ENCODE measurements at regions not wholly inside any gene's neighbourhood (a gene's known extent, or its start where the extent isn't known, plus 50 kb on each side); places are given as distances from the start of the nearest gene placed in this dataset.

DNA sequence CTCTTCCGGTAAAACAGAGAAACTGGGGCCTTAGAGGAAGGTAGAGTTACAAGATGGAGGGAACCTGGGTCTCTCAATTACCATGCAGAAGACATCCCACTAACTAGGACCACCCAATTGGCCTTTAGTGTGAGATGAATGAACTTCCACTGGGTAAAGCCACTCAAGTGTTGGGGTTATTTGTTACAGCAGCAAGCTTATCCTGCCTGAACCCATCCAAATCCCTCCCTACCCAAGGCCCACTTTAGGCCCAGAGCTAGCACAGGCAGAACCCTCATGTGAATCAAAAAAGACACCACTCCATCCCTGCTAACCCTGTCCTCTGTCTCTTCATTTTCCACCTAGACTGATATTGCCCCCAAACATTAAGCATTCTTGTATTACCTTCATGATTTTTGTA is 746.7 kb upstream of the TBX3 start:
- H3K9me3 ChIP-seq (ENCODE audit: low read length), result no peaks in the 10 kb centered on the region
- no peak overlapping the region for H3K4me2 ChIP-seq (ENCODE audit: low read length)
- H3K27me3 ChIP-seq (ENCODE audit: insufficient read depth, low read depth, low read length), result no peaks in the 10 kb centered on the region
- H3K79me2 ChIP-seq (replicated peaks; ENCODE audit: insufficient read depth, low read length), result no peaks in the 10 kb centered on the region
- no peak overlapping the region for H3K9ac ChIP-seq (ENCODE audit: low read length)
- H3K4me3 ChIP-seq (ENCODE audit: low read length), result no peak overlapping the region
- H3F3A ChIP-seq (ENCODE audit: insufficient read depth, low read length, poor library complexity, severe bottlenecking), result no peaks in the 10 kb centered on the region
- no peak overlapping the region for H2AFZ ChIP-seq (ENCODE audit: low read depth, low read length)
- H3K9me2 ChIP-seq (ENCODE audit: insufficient read depth, low read length), result no peaks in the 10 kb centered on the region
- H3K27ac ChIP-seq (ENCODE audit: low read length), result no peak overlapping the region
- no peaks in the 10 kb centered on the region for H3K36me3 ChIP-seq (ENCODE audit: insufficient read depth, low read length)
- no peaks in the 10 kb centered on the region for H4K20me1 ChIP-seq (ENCODE audit: insufficient read depth)
- TF ChIP-seq POLR2AphosphoS5 (IDR thresholded peaks at IDR 0.05) (no peak), REST (IDR thresholded peaks at IDR 0.05; ENCODE audit: borderline replicate concordance) (no peak), RAD21 (conservative IDR thresholded peaks at IDR 0.05) (no peak), MXI1 (conservative IDR thresholded peaks at IDR 0.05; ENCODE audit: poor library complexity, severe bottlenecking) (no peak), EP300 (conservative IDR thresholded peaks at IDR 0.05; ENCODE audit: poor library complexity, severe bottlenecking) (no peak), SMC3 (conservative IDR thresholded peaks at IDR 0.05; ENCODE audit: poor library complexity) (no peak)

DNA sequence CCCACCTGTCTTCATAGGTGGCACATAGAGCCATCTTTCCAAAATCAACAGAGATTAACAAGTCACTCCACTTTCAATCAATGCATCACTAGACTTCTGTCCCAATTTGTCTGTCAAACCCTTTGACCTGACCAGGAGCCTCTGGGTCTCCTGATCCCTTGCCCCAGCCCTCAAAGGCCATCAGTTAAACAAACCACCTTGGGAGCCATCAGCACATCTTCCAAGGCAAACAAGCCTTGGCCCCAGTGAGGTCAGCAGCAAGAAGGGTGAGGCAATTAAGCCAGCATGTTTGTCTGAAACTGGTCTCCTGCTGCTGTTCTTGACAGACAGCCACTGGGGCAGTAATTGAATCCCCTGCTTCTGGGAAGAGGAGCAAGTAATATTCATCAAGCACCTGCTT is 742.8 kb upstream of the TBX3 start:
- H4K20me1 ChIP-seq (ENCODE audit: insufficient read depth), result no peaks in the 10 kb centered on the region
- no peak overlapping the region for H2AFZ ChIP-seq (ENCODE audit: low read depth, low read length)
- H3K4me3 ChIP-seq (ENCODE audit: low read length), result no peak overlapping the region
- no peak overlapping the region for H3K27ac ChIP-seq (ENCODE audit: low read length)
- H3F3A ChIP-seq (ENCODE audit: insufficient read depth, low read length, poor library complexity, severe bottlenecking), result no peaks in the 10 kb centered on the region
- no peaks in the 10 kb centered on the region for H3K9me2 ChIP-seq (ENCODE audit: insufficient read depth, low read length)
- no peak overlapping the region for H3K9ac ChIP-seq (ENCODE audit: low read length)
- no peaks in the 10 kb centered on the region for H3K79me2 ChIP-seq (replicated peaks; ENCODE audit: insufficient read depth, low read length)
- H3K4me2 ChIP-seq (ENCODE audit: low read length), result no peak overlapping the region
- H3K27me3 ChIP-seq (ENCODE audit: insufficient read depth, low read depth, low read length), result no peaks in the 10 kb centered on the region
- TF ChIP-seq POLR2AphosphoS5 (IDR thresholded peaks at IDR 0.05) (no peak), RAD21 (conservative IDR thresholded peaks at IDR 0.05) (no peak), EZH2 (IDR thresholded peaks at IDR 0.05; ENCODE audit: borderline replicate concordance, insufficient read depth, low read length, poor library complexity, severe bottlenecking) (no peak), SMC3 (conservative IDR thresholded peaks at IDR 0.05; ENCODE audit: poor library complexity) (no peak), TAF1 (IDR thresholded peaks at IDR 0.05; ENCODE audit: low read depth) (no peak), MXI1 (conservative IDR thresholded peaks at IDR 0.05; ENCODE audit: poor library complexity, severe bottlenecking) (no peak), EP300 (conservative IDR thresholded peaks at IDR 0.05; ENCODE audit: poor library complexity, severe bottlenecking) (no peak), REST (IDR thresholded peaks at IDR 0.05; ENCODE audit: borderline replicate concordance) (no peak)
- TF ChIP-seq, protein P1, sequence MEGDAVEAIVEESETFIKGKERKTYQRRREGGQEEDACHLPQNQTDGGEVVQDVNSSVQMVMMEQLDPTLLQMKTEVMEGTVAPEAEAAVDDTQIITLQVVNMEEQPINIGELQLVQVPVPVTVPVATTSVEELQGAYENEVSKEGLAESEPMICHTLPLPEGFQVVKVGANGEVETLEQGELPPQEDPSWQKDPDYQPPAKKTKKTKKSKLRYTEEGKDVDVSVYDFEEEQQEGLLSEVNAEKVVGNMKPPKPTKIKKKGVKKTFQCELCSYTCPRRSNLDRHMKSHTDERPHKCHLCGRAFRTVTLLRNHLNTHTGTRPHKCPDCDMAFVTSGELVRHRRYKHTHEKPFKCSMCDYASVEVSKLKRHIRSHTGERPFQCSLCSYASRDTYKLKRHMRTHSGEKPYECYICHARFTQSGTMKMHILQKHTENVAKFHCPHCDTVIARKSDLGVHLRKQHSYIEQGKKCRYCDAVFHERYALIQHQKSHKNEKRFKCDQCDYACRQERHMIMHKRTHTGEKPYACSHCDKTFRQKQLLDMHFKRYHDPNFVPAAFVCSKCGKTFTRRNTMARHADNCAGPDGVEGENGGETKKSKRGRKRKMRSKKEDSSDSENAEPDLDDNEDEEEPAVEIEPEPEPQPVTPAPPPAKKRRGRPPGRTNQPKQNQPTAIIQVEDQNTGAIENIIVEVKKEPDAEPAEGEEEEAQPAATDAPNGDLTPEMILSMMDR (IDR thresholded peaks at IDR 0.05; ENCODE audit: poor library complexity, severe bottlenecking), result no peak
- no peaks in the 10 kb centered on the region for H3K9me3 ChIP-seq (ENCODE audit: low read length)
- no peaks in the 10 kb centered on the region for H3K36me3 ChIP-seq (ENCODE audit: insufficient read depth, low read length)
